Left ventricle myocardium superior (tissue), 1 donor: ENCODE measurements at regions not wholly inside any gene's neighbourhood (a gene's known extent, or its start where the extent isn't known, plus 50 kb on each side); places are given as distances from the start of the nearest gene placed in this dataset.

Experiments
- ATAC-seq: fragments of 200-7000 bp; cut with Tn5 transposase; one replicate; pipeline ENCODE4 v1.9.1; 2020; ENCODE audit warnings: mild to moderate bottlenecking, moderate library complexity
- DNase-seq: peaks from one replicate; pipeline ENCODE4 v3.0.0-alpha.2; 2020
- intact Hi-C: fragments of 100-400 bp; cut with micrococcal nuclease; formaldehyde crosslinking; loops from one replicate; pipeline ENCODE4 v1.11.0; 2022
- donor health status: DM: no; HTN: yes; CAD: no; lungs with severe emphysema.

DNA sequence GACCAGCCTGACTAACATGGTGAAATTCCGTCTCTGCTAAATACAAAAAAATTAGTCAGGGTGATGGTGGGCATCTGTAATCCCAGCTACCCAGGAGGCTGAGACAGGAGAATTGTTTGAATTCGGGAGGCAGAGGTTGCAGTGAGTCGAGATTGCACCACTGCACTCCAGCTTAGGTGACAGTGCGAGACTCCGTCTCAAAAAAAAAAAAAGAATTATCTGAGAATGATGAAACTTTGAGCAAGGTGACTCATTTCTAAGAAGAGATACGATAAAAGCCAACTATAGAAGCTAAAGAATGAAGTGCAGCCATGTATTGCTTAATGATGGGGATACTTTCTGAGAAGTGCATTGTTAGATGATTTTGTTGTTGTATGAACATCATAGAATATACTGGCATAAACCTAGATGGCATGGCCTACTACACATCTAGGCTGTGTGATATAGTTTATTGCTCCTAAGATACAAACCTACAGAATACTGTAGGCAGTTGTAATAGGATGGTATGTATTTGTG is 64.7 kb downstream of the SNRPE start:
- intact Hi-C loops: no loop called here
- ATAC-seq (no peak), DNase-seq (no peak)

DNA sequence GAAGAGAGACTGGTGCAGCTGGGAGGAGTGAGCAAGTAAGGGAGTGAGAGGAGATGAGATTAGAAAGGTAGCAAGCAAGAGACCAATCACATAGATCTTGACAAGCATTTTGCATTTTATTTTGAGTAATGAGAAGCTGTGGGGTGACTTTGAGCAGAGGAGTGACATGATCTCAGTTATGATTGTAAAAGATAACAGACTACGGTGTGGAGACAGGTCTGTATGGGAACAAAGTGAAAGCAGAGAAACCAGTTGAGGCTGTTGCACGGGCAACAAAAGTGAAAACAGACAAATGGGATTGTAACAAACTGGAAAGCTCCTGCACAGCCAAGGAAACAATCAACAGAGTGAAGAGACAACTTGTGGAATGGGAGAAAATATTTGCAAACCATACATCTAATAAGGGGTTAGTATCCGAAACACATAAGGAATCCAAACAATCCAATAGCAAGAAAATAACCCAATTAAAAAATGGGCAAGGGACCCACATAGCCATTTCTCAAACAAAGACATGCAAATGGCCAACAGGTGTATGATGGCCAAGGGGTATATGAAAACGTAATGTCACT is 68.4 kb downstream of the SNRPE start:
- DNase-seq: no peak
- intact Hi-C loops: no loop called here
- ATAC-seq: no peak

GRCh38 chr1:203930342-203930741 is 68.9 kb downstream of the SNRPE start:
- DNase-seq (no peak), ATAC-seq (no peak)
- intact Hi-C loops: no loop called here

GRCh38 chr1:203931953-203932352 is 70.6 kb downstream of the SNRPE start:
- ATAC-seq: no peak
- intact Hi-C loops: no loop called here

DNA sequence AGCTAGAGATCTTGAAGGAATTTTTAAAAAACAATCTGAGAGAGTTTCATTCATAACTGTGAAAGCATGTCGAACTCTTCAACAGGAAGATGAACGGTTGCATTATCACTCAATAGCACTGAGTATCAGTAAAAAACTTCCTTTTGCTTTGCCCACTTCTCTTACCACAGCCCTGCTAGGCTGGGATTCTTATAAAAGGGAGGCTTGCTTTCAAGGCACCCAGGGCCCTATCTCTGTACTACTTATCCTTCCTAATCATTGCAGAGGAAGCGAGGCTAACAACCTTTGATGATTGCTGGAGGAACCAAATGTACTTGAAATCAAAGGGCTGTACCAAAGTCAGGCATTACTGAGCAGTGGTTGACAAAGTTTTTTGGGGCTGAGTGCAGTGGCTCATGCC is 71.2 kb downstream of the SNRPE start:
- intact Hi-C loops: no loop called here
- no peak for DNase-seq
- no peak for ATAC-seq

More at GRCh38 chr1:203931953-203932352, 70.6 kb downstream of the SNRPE start:
- DNase-seq: no peak

- ATAC-seq (no peak), DNase-seq (no peak)
- intact Hi-C loops: no loop called here
Measured at GRCh38 chr1:203934027-203934426, 72.6 kb downstream of the SNRPE start.

DNA sequence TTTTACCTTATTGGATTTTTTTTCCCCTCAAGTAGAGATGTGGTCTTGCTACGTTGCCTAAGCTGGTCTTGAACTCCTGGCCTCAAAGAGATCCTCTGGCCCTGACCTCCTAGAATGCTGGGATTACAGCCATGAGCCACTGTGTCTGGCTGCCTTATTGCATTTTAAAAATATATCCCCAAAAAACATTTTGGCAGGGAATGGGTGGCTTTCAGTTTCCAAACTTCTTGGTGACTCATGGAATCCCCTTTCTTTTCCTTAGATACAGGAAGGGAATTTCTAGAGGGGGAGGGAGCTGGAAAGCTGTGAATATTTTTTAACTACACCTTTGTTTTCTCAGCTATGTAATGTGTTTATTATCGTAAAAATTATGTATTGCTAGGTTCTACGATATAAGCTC is 73.3 kb downstream of the SNRPE start:
- intact Hi-C loops: no loop called here
- no peak for DNase-seq
- no peak for ATAC-seq

DNA sequence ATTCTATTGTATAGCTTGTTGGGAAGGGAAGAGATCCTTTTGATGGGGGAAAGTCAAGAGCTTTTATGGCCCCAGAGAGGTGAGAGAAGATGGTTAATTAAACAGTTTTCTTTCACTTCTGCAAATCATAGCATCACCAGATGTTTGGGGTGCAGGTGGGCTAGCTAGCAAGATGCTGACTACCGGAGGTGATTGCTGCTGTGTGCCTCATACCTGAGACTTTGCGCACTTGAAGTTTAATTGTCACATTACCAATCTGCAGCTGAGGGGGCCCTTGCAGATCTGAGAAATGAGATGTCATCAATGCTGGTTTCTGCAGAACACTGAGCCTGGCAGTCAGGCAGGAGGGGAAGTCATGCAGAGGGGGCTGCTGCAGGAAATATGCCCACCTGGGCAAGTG is 73.9 kb downstream of the SNRPE start:
- no peak for ATAC-seq

DNA sequence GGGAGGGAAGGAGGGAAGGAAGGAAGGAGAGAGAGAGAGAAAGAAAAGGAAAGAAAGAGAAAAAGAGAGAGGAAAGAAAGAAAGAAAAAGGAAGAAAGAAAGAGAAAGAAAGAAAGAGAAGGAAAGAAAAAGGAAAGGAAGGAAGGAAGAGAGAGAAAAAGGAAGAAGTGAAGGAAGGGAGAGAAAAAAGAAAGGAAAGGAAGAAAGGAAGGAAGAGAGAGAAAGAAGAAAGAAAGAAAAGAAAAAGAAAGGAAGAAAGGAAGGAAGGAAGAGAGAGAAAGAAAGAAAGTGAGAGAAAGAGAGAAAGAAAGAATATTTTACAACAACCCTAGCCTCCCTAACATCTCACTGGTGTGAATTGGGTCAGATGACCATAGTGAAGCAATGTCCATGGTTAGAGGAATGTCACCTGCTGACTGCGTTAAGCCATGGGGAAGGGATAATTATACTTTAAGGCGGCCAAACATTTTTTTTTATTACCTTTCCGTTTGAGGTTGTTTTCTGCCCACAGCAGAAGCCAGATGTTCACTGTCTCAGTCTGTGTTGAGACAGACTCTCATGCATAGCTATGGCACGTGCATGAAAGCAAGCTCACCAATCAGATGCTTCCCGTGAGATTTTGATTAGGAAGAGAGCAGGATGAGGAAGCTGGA is 76.4 kb downstream of the SNRPE start:
- intact Hi-C loops: no loop called here
- DNase-seq: no peak
- no peak for ATAC-seq

More for the DNA sequence above, 73.9 kb downstream of the SNRPE start:
- DNase-seq: no peak
- intact Hi-C loops: no loop called here

GRCh38 chr1:203944651-203945404 is 83.4 kb downstream of the SNRPE start:
- no peak for ATAC-seq
- DNase-seq: no peak
- intact Hi-C loops: no loop called here

DNA sequence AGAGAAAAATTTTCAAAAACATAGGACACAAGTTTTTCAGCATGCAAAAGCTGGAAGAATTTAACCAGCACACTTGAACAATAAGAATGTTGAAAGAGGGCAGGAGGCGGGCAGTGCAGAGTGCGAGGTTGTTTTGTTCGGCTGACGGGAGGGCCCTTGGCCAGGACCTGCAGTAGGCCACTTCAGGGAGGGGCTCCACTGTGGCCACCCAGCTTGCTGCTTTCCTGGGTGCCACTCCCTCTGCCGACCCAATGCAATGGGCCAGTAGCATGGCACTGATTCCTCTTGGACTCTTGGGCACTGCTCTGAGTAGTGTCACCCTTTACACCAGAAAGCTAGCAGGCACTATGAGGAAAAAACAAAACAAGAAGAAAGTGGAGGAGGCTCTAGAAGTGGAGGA is 92.9 kb downstream of the SNRPE start:
- ATAC-seq (no peak), DNase-seq (no peak)
- intact Hi-C loops: no loop called here

- intact Hi-C loops: no loop called here
- DNase-seq (no peak), ATAC-seq (no peak)
Measured at GRCh38 chr1:203954788-203955552, 93.6 kb downstream of the SNRPE start.

DNA sequence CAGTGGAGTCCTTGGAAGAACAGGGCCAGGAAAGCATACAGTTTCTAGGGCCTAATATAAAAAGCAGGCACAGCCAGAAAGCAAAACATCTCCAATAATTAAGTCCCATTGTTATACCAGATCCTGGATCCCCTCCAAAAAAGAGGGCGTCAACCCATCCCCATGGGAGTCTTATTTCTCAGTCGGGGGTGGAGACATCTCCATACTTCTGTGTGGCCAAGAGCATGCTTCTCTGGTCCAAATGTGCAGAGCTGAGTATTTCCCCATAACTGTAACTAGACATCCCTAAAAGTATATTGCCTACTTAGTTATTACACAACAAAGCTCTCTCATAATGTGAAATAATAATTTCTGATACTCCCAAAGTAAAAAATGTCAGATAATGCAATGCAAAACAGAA is 104.2 kb upstream of the SOX13 start:
- intact Hi-C loops: no loop called here
- DNase-seq (no peak), ATAC-seq (peak; percentile 58)

- intact Hi-C loops: no loop called here
- no peak for ATAC-seq
- no peak for DNase-seq
Measured at GRCh38 chr1:203969846-203970245, 103.1 kb upstream of the SOX13 start.

DNA sequence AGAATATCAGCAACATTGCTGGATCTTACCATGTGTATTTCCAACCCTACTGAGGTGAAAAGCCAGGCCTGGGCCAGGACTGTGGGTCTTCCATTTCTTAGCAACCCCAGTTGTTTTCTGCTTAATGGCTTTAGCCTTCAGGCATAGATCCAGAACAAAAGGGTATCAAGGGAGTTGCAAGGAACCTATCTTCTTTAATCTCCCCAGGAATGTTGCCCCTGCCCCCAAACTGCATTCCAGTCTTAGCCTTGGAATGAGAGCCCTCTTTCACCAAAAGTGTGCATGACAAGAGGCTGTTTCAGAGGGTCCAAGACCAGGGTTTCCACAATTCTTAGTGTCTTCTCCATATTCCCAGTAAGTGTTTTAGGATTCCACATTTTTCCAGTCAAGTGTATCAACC is 87.9 kb upstream of the SOX13 start:
- intact Hi-C loops: no loop called here
- DNase-seq (no peak), ATAC-seq (no peak)

DNA sequence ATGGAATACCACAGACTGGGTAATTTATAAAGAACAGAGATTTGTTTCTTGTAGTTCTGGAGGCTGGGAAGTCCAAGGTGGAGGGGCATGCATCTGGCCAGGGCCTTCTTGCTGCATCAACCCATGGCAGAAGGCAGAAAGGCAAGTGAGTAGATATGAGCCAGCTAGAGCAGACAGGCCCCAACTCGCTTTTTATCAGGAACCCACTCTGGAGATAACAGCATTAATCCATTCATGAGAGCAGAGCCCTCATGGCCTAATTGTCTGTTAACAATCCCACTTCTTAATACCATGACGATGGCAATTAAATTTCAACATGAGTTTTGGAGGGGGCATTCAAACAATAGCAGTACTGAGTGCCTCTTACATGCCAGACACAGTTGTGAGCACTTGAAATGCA is 87.2 kb upstream of the SOX13 start:
- intact Hi-C loops: no loop called here
- DNase-seq (no peak), ATAC-seq (no peak)

DNA sequence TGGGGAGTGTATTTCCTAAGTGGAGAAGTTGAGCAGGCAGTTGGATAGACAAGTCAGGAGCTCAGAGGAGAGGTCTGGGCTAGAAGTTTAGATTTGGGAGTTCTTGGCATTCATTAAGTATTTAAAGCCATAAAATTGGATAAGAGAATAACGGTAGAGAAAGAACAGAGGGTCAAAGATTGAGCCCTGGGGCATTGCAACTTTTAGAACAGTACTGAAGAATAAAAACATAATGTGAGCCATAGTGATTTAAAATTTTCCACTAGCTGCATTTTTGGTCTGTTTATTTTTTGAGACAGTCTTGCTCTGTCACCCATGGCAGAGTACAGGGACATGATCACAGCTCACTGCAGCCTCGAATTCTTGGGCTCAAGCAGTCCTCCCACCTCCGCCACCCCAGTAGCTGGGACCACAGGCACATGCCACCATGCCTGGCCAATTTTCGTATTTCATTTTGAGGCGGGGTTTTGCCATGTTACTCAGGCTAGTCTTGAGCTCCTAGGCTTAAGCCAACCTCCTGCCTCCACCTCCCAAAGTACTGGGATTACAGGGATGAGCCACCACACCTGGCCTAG is 85.9 kb upstream of the SOX13 start:
- DNase-seq: no peak
- peak; percentile 19 for ATAC-seq
- intact Hi-C loops: no loop called here

GRCh38 chr1:203990118-203990517 is 82.8 kb upstream of the SOX13 start:
- ATAC-seq (no peak), DNase-seq (no peak)
- intact Hi-C loops: no loop called here

- intact Hi-C loops: no loop called here
- ATAC-seq (no peak), DNase-seq (no peak)
Measured at GRCh38 chr1:203992440-203992839, 80.5 kb upstream of the SOX13 start.

- DNase-seq (no peak), ATAC-seq (no peak)
- intact Hi-C loops: no loop called here
Measured at GRCh38 chr1:203993256-203993655, 79.7 kb upstream of the SOX13 start.
